GM21619 (cell line): ENCODE measurements at regions not wholly inside any gene's neighbourhood (a gene's known extent, or its start where the extent isn't known, plus 50 kb on each side); places are given as distances from the start of the nearest gene placed in this dataset.

Experiments
- ATAC-seq: cut with Tn5 transposase; IDR thresholded peaks from one replicate; pipeline ENCODE4 v1.9.1; 2021; ENCODE audit not compliant: unreplicated experiment

GRCh38 chr5:21184581-21184980 is 1196.6 kb upstream of the CDH18 start:
- no peak for ATAC-seq

GRCh38 chr5:21181609-21182125 is 1193.7 kb upstream of the CDH18 start:
- no peak for ATAC-seq

- ATAC-seq = no peak
These were observed 1185.5 kb upstream of the CDH18 start for GRCh38 chr5:21173526-21173925.

- ATAC-seq = no peak
These were observed 1185.0 kb upstream of the CDH18 start for GRCh38 chr5:21173036-21173435.

- no peak for ATAC-seq
These were observed 1183.0 kb upstream of the CDH18 start for GRCh38 chr5:21171038-21171437.

GRCh38 chr5:21168557-21168956 is 1180.6 kb upstream of the CDH18 start:
- no peak for ATAC-seq

- ATAC-seq = no peak
These were observed 1177.3 kb upstream of the CDH18 start for GRCh38 chr5:21165344-21165743.

- no peak for ATAC-seq
These were observed 1176.4 kb upstream of the CDH18 start for GRCh38 chr5:21164425-21164824.

- no peak for ATAC-seq
These were observed 1171.6 kb upstream of the CDH18 start for GRCh38 chr5:21159510-21160059.

GRCh38 chr5:21154526-21154925 is 1166.5 kb upstream of the CDH18 start:
- ATAC-seq = no peak

- ATAC-seq = no peak
These were observed 1164.6 kb upstream of the CDH18 start for GRCh38 chr5:21152611-21153010.

GRCh38 chr5:21145376-21145775 is 1157.4 kb upstream of the CDH18 start:
- ATAC-seq = no peak

- ATAC-seq = no peak
These were observed 1155.7 kb upstream of the CDH18 start for GRCh38 chr5:21143686-21144085.

GRCh38 chr5:21142791-21143190 is 1154.8 kb upstream of the CDH18 start:
- no peak for ATAC-seq

- no peak for ATAC-seq
These were observed 1153.0 kb upstream of the CDH18 start for GRCh38 chr5:21140987-21141386.

GRCh38 chr5:21126236-21126635 is 1138.2 kb upstream of the CDH18 start:
- no peak for ATAC-seq

GRCh38 chr5:21125238-21125983 is 1137.4 kb upstream of the CDH18 start:
- no peak for ATAC-seq

GRCh38 chr5:21121213-21121612 is 1133.2 kb upstream of the CDH18 start:
- ATAC-seq = no peak

GRCh38 chr5:21097661-21098060 is 1109.7 kb upstream of the CDH18 start:
- no peak for ATAC-seq

GRCh38 chr5:21094619-21095018 is 1106.6 kb upstream of the CDH18 start:
- ATAC-seq = no peak

GRCh38 chr5:21087766-21088165 is 1099.8 kb upstream of the CDH18 start:
- no peak for ATAC-seq

GRCh38 chr5:21085791-21086190 is 1097.8 kb upstream of the CDH18 start:
- ATAC-seq = no peak

- no peak for ATAC-seq
These were observed 1084.0 kb upstream of the CDH18 start for GRCh38 chr5:21071986-21072385.
